Mesendoderm (in vitro differentiated cells): ENCODE measurements at regions not wholly inside any gene's neighbourhood (a gene's known extent, or its start where the extent isn't known, plus 50 kb on each side); places are given as distances from the start of the nearest gene placed in this dataset.

Source experiments
- DNase-seq: peaks from one replicate; pipeline ENCODE4 v3.0.0; 2013
- H2AK5ac ChIP-seq: 2 replicates; pipeline ENCODE4 v1.6.1; 2013; ENCODE audit warnings: low read length, inconsistent platforms
- H2BK120ac ChIP-seq: 2 replicates; pipeline ENCODE4 v1.6.1; 2013; ENCODE audit warnings: low read depth, mild to moderate bottlenecking, low read length, moderate library complexity, mixed read lengths
- H2BK15ac ChIP-seq: replicated peaks from 2 replicates; pipeline ENCODE4 v1.6.1; 2013; ENCODE audit warnings: low read depth, mild to moderate bottlenecking, moderate library complexity
- H2BK5ac ChIP-seq: 2 replicates; pipeline ENCODE4 v1.6.1; 2013; ENCODE audit warnings: low read length, inconsistent platforms
- H3K18ac ChIP-seq: 2 replicates; pipeline ENCODE4 v1.6.1; 2013; ENCODE audit warnings: mild to moderate bottlenecking, low read length, mixed read lengths
- H3K23ac ChIP-seq: one replicate; pipeline ENCODE4 v1.6.1; 2013; ENCODE audit warnings: low read length
- H3K27ac ChIP-seq: 2 replicates; pipeline ENCODE4 v1.5.1; 2013; ENCODE audit warnings: low read depth, mild to moderate bottlenecking, inconsistent platforms, low read length, moderate library complexity
- H3K27me3 ChIP-seq: 2 replicates; pipeline ENCODE4 v1.6.1; 2013; ENCODE audit warnings: low read length, control low read depth, mild to moderate bottlenecking, inconsistent platforms; ENCODE audit not compliant: insufficient read depth, poor library complexity
- H3K36me3 ChIP-seq: 2 replicates; pipeline ENCODE4 v1.6.1; 2013; ENCODE audit warnings: low read length, inconsistent platforms; ENCODE audit not compliant: control insufficient read depth, insufficient read depth
- H3K4ac ChIP-seq: one replicate; pipeline ENCODE4 v1.6.1; 2013; ENCODE audit warnings: low read depth, mild to moderate bottlenecking, low read length, moderate library complexity
- H3K4me1 ChIP-seq: 2 replicates; pipeline ENCODE4 v1.6.1; 2013; ENCODE audit warnings: low read depth, low read length, inconsistent platforms; ENCODE audit not compliant: control insufficient read depth
- H3K4me2 ChIP-seq: 2 replicates; pipeline ENCODE4 v1.6.1; 2013; ENCODE audit warnings: low read length
- H3K4me3 ChIP-seq: 2 replicates; pipeline ENCODE4 v1.5.1; 2013; ENCODE audit warnings: mild to moderate bottlenecking, low read length
- H3K56ac ChIP-seq: one replicate; pipeline ENCODE4 v1.6.1; 2013; ENCODE audit warnings: low read length
- H3K79me1 ChIP-seq: 2 replicates; pipeline ENCODE4 v1.6.1; 2013; ENCODE audit warnings: low read length, inconsistent platforms
- H3K79me2 ChIP-seq: 2 replicates; pipeline ENCODE4 v1.6.1; 2013; ENCODE audit warnings: mild to moderate bottlenecking, low read length; ENCODE audit not compliant: control insufficient read depth, insufficient read depth
- H3K9ac ChIP-seq: 2 replicates; pipeline ENCODE4 v1.6.1; 2013; ENCODE audit warnings: low read length, inconsistent platforms
- H4K5ac ChIP-seq: one replicate; pipeline ENCODE4 v1.6.1; 2013; ENCODE audit warnings: low read length
- H4K8ac ChIP-seq: one replicate; pipeline ENCODE4 v1.6.1; 2013; ENCODE audit warnings: low read depth, mild to moderate bottlenecking, control low read depth, low read length, moderate library complexity
- WGBS: extraction: QIAGEN DNeasy Blood & Tissue Kit; methylation state at CpG from one replicate; pipeline ENCODE4 v1.1.7; 2013; ENCODE audit warnings: low lambda C conversion rate, missing lambda C conversion rate; ENCODE audit not compliant: insufficient coverage; ENCODE audit errors: extremely low coverage; 5-methylcytosine and 5-hydroxymethylcytosine counted together

DNA sequence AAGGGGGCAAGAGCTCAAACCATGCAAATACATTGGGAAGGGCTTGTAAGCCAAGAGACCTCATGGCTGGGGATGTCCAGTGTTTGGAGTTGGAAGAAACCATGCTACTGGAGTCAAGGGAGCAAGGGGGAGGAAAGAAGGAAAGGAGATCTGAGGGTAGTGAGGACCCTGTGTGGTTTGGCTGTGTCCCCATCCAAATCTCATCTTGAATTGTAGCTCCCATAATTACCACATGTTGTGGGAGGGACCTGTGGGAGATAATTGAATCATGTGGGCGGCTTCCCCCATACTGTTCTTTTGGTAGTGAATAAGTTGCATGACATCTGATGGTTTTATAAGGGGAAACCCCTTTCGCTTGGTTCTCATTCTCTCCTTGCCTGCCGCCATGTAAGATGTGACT is 56.5 kb upstream of the ADRB1 start:
- Histone ChIP-seq H3K4me1 (no peaks in the 10 kb centered on the region), H2BK5ac (no peak overlapping the region), H3K23ac (no peak overlapping the region), H3K9ac (no peak overlapping the region), H4K5ac (no peak overlapping the region), H3K4ac (no peak overlapping the region), H3K79me2 (no peaks in the 10 kb centered on the region), H3K4me2 (no peak overlapping the region), H3K56ac (no peak overlapping the region), H3K27me3 (no peaks in the 10 kb centered on the region), H3K18ac (no peak overlapping the region), H2AK5ac (no peak overlapping the region), H2BK120ac (no peak overlapping the region), H3K4me3 (no peak overlapping the region), H3K27ac (no peak overlapping the region), H3K79me1 (no peaks in the 10 kb centered on the region), H2BK15ac (no peak overlapping the region), H3K36me3 (no peaks in the 10 kb centered on the region), H4K8ac (no peak overlapping the region)
- WGBS, result no CpG with 5 or more reads among the region's 3 CpGs
- DNase-seq, result no peak

DNA sequence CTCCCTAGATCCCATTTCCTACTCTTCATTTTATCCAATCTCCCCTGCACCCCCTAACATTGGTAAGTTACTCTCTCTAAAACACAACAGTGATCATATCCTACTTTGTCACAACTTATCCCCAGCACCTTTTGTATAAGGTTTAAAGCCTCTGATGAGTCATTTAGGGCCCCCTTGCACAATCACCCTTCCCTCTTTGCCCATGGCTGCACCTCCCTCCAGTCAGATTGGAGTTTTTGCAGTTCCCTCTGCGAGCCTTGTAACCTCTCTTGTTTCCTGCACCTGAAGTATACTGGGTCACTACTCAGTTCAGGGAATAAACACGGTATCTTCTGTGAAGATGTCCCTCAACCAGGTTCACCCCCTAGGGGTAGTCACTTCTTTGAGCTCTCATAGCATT is 55.9 kb upstream of the ADRB1 start:
- Histone ChIP-seq H3K36me3 (no peaks in the 10 kb centered on the region), H3K4me2 (no peak overlapping the region), H3K18ac (no peak overlapping the region), H2BK5ac (no peak overlapping the region), H3K4ac (no peak overlapping the region), H3K27me3 (no peaks in the 10 kb centered on the region), H4K5ac (no peak overlapping the region), H3K9ac (no peak overlapping the region), H2BK120ac (no peak overlapping the region), H4K8ac (no peak overlapping the region), H2AK5ac (no peak overlapping the region), H3K79me2 (no peaks in the 10 kb centered on the region), H3K4me1 (no peaks in the 10 kb centered on the region), H3K56ac (no peak overlapping the region), H3K23ac (no peak overlapping the region), H3K27ac (no peak overlapping the region), H2BK15ac (no peak overlapping the region), H3K4me3 (no peak overlapping the region), H3K79me1 (no peaks in the 10 kb centered on the region)
- DNase-seq, result peak; percentile 11
- WGBS, result no CpG with 5 or more reads among the region's 2 CpGs

DNA sequence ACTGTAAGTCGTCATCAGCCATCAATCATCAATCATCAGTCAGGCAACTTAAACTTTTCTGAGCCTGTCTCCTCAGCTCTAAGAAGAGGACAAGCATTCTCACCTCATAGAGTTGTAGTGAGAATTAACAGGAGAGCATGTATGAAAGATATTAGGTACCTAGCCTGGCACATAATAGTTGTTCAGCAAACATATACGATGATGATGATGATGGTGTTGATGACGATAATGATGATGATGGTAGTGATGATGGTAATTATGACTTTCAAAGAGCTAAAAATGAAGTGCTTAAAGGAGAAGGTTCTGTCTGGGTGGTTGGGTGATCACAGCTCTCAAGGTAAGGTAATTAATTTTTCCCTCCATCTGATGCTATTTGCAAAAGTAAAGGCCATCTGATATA is 55.1 kb upstream of the ADRB1 start:
- Histone ChIP-seq H3K36me3 (no peaks in the 10 kb centered on the region), H3K56ac (no peak overlapping the region), H3K23ac (no peak overlapping the region), H3K79me2 (no peaks in the 10 kb centered on the region), H2AK5ac (no peak overlapping the region), H4K8ac (no peak overlapping the region), H3K79me1 (no peaks in the 10 kb centered on the region), H3K18ac (no peak overlapping the region), H3K9ac (no peak overlapping the region), H3K4me2 (no peak overlapping the region), H2BK15ac (no peak overlapping the region), H3K27me3 (no peaks in the 10 kb centered on the region), H3K4me3 (no peak overlapping the region), H2BK5ac (no peak overlapping the region), H2BK120ac (no peak overlapping the region), H3K4me1 (no peaks in the 10 kb centered on the region), H4K5ac (no peak overlapping the region), H3K27ac (no peak overlapping the region), H3K4ac (no peak overlapping the region)
- WGBS, result 100% methylated on average over 2 of the region's 3 CpGs
- no peak for DNase-seq

DNA sequence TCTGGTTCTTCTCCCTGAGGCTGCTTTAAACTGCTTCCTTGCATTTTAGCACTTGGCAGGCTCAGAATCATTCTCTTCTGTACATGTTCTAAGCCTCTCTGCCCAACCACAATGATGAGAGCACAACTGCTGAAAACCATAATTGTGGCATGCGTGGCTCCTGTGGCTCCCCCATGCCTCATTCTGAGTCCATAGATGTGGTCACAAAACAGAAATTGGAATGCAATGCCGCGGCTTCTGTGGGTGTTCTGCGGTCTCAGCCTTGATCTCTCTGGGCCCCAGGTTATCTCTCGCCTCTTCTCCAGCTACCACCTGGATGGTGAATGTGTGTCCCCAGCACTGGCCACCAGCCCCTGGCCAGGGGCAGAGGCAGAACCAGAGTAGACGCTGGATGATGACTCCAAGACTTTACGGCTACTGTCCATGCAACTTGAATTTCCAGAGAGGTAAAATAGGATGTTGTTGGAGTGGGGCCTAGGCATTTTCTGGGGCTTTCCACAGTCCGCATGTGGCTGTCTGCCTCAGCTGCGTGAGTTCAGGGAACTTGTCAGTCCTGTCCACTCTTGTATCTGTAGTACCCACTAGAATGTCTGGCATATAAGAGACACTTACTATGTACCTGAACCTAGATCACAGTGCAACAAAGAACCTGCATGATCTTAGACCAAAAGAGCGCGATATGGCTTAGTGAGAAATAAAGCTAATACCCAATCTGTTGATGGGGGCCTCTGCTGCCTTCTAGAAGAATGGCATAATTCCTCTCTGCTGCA is 52.4 kb upstream of the ADRB1 start:
- no peak overlapping the region for H3K27ac ChIP-seq
- no peak overlapping the region for H2AK5ac ChIP-seq
- H2BK5ac ChIP-seq, result no peak overlapping the region
- no peaks in the 10 kb centered on the region for H3K27me3 ChIP-seq
- no peak overlapping the region for H2BK120ac ChIP-seq
- no peak overlapping the region for H4K8ac ChIP-seq
- no peaks in the 10 kb centered on the region for H3K36me3 ChIP-seq
- DNase-seq, result no peak
- WGBS, result no CpG with 5 or more reads among the region's 11 CpGs
- H3K56ac ChIP-seq, result no peak overlapping the region
- no peak overlapping the region for H4K5ac ChIP-seq
- no peaks in the 10 kb centered on the region for H3K79me1 ChIP-seq
- H3K79me2 ChIP-seq, result no peaks in the 10 kb centered on the region
- no peak overlapping the region for H3K9ac ChIP-seq
- no peaks in the 10 kb centered on the region for H3K4me1 ChIP-seq
- H3K18ac ChIP-seq, result no peak overlapping the region
- H3K4ac ChIP-seq, result no peak overlapping the region
- H3K4me3 ChIP-seq, result no peak overlapping the region
- no peak overlapping the region for H3K4me2 ChIP-seq
- H3K23ac ChIP-seq, result no peak overlapping the region
- H2BK15ac ChIP-seq, result no peak overlapping the region

DNA sequence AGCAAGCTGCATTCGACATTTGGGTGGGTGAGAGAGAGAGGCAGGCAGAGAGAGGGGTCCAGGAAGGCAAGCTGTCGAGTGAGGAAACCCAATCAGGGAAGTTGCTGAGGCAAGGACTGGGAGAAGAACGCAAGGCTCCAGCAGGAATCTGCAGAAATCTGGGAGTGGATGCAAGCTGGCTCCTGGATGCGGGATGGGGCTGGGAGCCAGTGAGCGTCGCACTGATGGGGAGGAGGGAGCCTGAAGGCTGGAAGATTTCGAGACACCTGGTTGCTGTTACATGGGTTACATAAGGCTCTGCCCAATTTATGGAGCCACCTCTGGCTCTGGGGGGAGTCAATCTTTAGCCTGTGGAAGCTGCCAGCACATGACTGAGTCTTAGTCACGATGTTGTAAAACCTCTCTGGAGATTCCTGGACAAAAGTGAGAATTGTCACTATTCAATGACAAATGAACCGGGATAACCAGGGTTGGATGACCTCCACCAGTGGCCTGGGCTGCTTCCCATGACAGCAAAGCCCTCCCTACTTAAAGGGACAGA is 51.1 kb upstream of the ADRB1 start:
- Histone ChIP-seq H3K79me2 (no peaks in the 10 kb centered on the region), H2BK15ac (no peak overlapping the region), H2BK5ac (no peak overlapping the region), H2BK120ac (no peak overlapping the region), H3K18ac (no peak overlapping the region), H2AK5ac (no peak overlapping the region), H3K36me3 (no peaks in the 10 kb centered on the region), H3K56ac (no peak overlapping the region), H3K79me1 (no peaks in the 10 kb centered on the region), H3K4me2 (no peak overlapping the region), H3K27me3 (no peaks in the 10 kb centered on the region), H4K8ac (no peak overlapping the region), H3K23ac (no peak overlapping the region), H4K5ac (no peak overlapping the region), H3K4me1 (no peaks in the 10 kb centered on the region), H3K4ac (no peak overlapping the region), H3K9ac (no peak overlapping the region), H3K27ac (no peak overlapping the region), H3K4me3 (no peak overlapping the region)
- WGBS, result no CpG with 5 or more reads among the region's 9 CpGs
- no peak for DNase-seq
